Thyroid gland (tissue), 4 donors: ENCODE measurements at regions not wholly inside any gene's neighbourhood (a gene's known extent, or its start where the extent isn't known, plus 50 kb on each side); places are given as distances from the start of the nearest gene placed in this dataset.

ENCODE experiments used
- DNase-seq, 2 donors: peaks; one replicate each; pipeline ENCODE4 v3.0.0-alpha.2; 2019
- H3K27ac ChIP-seq, 3 donors: fragments of 200-600 bp; sonication (generic); 1 replicate in 2 of 3; 2 replicates in 1 of 3; pipeline ENCODE4 v1.5.1; 2016 to 2019; ENCODE audit warnings: mild to moderate bottlenecking in 1 of 3, moderate library complexity in 1 of 3
- H3K27me3 ChIP-seq: fragments of 200-600 bp; sonication (generic); one replicate; pipeline ENCODE4 v1.5.1; 2019
- H3K36me3 ChIP-seq, 2 donors: fragments of 200-600 bp; sonication (generic); one replicate each; pipeline ENCODE4 v1.5.1; 2016 to 2019
- H3K4me1 ChIP-seq, 2 donors: fragments of 200-600 bp; sonication (generic); one replicate each; pipeline ENCODE4 v1.5.1; 2017 to 2019
- H3K4me3 ChIP-seq, 3 donors: fragments of 200-600 bp; sonication (generic); replicated peaks in 1 of 3; 1 replicate in 2 of 3; 2 replicates in 1 of 3; pipeline ENCODE4 v1.5.1; 2016; ENCODE audit warnings: mild to moderate bottlenecking in 1 of 3
- H3K9me3 ChIP-seq: fragments of 200-600 bp; sonication (generic); one replicate; pipeline ENCODE4 v1.5.1; 2017
- POLR2A ChIP-seq, 2 donors: fragments of 450-650 bp; IDR thresholded peaks; one replicate each; pipeline ENCODE4 v1.6.1; 2017; ENCODE audit warnings: antibody characterized with exemption in 2 of 2, mild to moderate bottlenecking in 2 of 2, moderate library complexity in 1 of 2
- WGBS, 2 donors: methylation state at CpG; one replicate each; pipeline ENCODE4 v1.1.5; 2017; 5-methylcytosine and 5-hydroxymethylcytosine counted together
- intact Hi-C: fragments of 100-400 bp; cut with DNase I; formaldehyde crosslinking; loops from one replicate; pipeline ENCODE4 v1.15.1; 2023
- TF ChIP-seq, protein P1 (sequence below), 6 experiments: fragments of 200-600 bp in 3 of 6; fragments of 450-650 bp in 3 of 6; sonication (generic) in 3 of 6; IDR thresholded peaks; one replicate each; pipeline ENCODE4 v1.5.1; 2016 to 2019; ENCODE audit warnings: antibody characterized with exemption in 6 of 6, mild to moderate bottlenecking in 2 of 6, inconsistent platforms in 1 of 6, moderate library complexity in 1 of 6

DNA sequence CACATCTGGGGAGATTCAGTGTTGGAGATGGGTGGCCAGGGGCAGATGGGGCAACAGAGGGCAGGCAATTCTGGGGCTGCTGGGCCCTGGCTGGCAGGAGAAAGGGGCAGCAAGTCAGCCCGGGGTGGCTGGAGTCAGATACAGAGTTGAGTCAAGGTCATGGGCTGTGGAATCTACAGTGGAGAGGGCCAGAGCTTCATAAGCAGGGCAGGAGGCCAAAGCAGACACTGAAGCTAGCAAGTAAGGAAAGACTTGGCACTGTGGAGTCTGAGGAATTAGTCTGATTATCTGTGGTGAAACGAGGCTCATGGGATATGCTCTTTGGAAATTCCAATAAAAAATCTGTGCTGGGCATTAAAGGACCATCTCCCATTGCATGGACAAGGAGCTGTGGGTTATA lies 95.5 kb downstream of the TMX1 start:
- Histone ChIP-seq H3K27ac (no peak overlapping the region), H3K4me3 (no peak overlapping the region), H3K36me3 (no peaks in the 10 kb centered on the region), H3K4me1 (no peaks in the 10 kb centered on the region), H3K27me3 (no peaks in the 10 kb centered on the region), H3K9me3 (no peaks in the 10 kb centered on the region)
- DNase-seq = peak in 1 of 2 donors; percentile 13
- intact Hi-C loops = no loop called here
- 56 to 58% methylated on average over 2 of the region's 2 CpGs for WGBS, 2 donors
- TF ChIP-seq, protein P1, sequence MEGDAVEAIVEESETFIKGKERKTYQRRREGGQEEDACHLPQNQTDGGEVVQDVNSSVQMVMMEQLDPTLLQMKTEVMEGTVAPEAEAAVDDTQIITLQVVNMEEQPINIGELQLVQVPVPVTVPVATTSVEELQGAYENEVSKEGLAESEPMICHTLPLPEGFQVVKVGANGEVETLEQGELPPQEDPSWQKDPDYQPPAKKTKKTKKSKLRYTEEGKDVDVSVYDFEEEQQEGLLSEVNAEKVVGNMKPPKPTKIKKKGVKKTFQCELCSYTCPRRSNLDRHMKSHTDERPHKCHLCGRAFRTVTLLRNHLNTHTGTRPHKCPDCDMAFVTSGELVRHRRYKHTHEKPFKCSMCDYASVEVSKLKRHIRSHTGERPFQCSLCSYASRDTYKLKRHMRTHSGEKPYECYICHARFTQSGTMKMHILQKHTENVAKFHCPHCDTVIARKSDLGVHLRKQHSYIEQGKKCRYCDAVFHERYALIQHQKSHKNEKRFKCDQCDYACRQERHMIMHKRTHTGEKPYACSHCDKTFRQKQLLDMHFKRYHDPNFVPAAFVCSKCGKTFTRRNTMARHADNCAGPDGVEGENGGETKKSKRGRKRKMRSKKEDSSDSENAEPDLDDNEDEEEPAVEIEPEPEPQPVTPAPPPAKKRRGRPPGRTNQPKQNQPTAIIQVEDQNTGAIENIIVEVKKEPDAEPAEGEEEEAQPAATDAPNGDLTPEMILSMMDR (IDR thresholded peaks at IDR 0.05) = no peak
- TF ChIP-seq POLR2A (IDR thresholded peaks at IDR 0.05) = no peak

DNA sequence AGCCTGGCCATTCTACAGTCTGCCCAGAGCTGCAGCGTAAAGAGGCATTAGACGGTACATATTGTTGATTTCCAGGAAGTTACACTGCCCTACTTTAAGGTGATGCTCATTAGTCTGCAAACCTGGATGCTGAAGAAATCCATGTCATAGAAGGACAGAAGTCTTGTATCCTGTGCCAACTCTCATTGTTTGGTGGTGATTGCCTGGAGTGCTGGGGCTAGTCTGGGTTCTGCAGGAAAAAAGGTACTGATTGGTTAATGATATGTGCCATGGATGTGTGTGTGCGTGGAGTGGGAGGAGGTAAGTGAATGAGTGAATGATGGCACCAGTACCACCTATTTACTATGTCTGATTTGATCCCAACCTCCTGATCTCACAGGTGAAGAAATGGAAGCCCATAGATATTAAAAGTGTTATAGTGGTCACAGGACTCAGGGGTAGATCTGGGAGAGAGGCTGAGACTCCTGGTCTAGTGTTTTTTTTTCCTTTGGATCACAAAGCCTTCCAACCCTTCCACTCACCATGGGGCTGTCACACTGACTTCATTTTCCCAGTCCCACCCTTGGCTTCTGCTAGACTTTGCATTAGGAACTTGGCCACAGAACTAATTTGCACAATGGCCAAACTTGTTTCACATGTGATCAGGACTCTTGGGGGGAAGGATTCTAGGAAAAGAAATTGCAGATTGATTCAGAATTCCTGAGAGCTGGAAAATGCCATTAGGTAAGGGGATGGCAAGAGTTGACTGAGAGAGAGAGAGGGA lies 96.1 kb downstream of the TMX1 start:
- H3K4me1 ChIP-seq = no peaks in the 10 kb centered on the region
- no peaks in the 10 kb centered on the region for H3K36me3 ChIP-seq
- H3K27ac ChIP-seq = no peak overlapping the region
- no peaks in the 10 kb centered on the region for H3K27me3 ChIP-seq
- TF ChIP-seq, protein P1 (IDR thresholded peaks at IDR 0.05) = no peak
- no peak for TF ChIP-seq POLR2A (IDR thresholded peaks at IDR 0.05)
- no peak for DNase-seq
- H3K4me3 ChIP-seq = no peak overlapping the region
- intact Hi-C loops = no loop called here
- 83 to 97% methylated on average over 3 of the region's 3 CpGs for WGBS, 2 donors
- H3K9me3 ChIP-seq = no peaks in the 10 kb centered on the region

DNA sequence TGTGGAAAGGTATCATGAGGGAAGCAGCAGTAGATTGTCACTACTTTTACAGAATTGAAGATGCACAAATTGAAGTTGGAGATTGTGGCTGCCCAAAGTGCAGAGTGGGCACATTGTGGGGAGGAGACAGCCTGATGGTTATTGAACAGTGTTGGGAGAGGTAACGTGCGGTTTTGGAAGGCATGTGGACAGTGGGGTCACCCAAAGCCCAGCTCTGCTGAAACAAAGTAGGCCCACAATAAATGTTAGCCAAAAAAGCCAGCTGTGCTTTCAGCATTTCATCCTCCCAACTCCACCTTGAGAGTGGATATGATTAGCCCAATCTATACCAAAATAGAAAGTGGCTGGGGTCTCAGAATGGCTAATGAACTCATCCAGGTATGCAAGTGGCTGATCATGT lies 96.7 kb downstream of the TMX1 start:
- intact Hi-C loops = no loop called here
- no peak overlapping the region for H3K27ac ChIP-seq

DNA sequence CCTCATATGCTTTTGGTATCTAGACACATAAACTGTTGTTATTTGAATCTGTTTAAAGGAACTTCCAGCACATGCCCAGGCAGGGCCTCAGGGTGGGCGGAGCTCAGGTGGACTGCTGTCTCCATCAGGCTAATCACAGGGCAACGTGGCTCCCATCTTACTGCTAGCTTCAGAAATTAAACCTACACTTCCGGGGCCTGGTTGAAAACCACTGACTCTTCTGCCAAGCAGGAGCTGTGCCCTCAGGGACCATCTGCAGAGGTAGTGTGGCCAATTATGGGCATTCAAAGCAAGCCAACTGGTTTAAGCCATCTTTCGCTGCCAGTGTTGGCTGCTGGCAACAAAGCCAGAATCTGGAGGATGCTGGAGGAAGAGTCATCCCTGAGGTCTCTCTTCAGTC lies 97.5 kb downstream of the TMX1 start:
- no peaks in the 10 kb centered on the region for H3K9me3 ChIP-seq
- no peak for TF ChIP-seq POLR2A (IDR thresholded peaks at IDR 0.05)
- TF ChIP-seq, protein P1 (IDR thresholded peaks at IDR 0.05) = no peak
- intact Hi-C loops = no loop called here
- H3K36me3 ChIP-seq = no peaks in the 10 kb centered on the region
- H3K27ac ChIP-seq = no peak overlapping the region
- no peak overlapping the region for H3K4me3 ChIP-seq
- WGBS, 2 donors = 74 to 76% methylated on average over 4 of the region's 4 CpGs
- H3K4me1 ChIP-seq = no peaks in the 10 kb centered on the region
- no peak for DNase-seq
- H3K27me3 ChIP-seq = no peaks in the 10 kb centered on the region

More for the DNA sequence above, 96.7 kb downstream of the TMX1 start:
- Histone ChIP-seq H3K4me1 (no peaks in the 10 kb centered on the region), H3K4me3 (no peak overlapping the region), H3K9me3 (no peaks in the 10 kb centered on the region), H3K36me3 (no peaks in the 10 kb centered on the region), H3K27me3 (no peaks in the 10 kb centered on the region)
- 69 to 96% methylated on average over 2 of the region's 2 CpGs for WGBS, 2 donors
- TF ChIP-seq, protein P1 (IDR thresholded peaks at IDR 0.05) = no peak
- no peak for TF ChIP-seq POLR2A (IDR thresholded peaks at IDR 0.05)
- no peak for DNase-seq

DNA sequence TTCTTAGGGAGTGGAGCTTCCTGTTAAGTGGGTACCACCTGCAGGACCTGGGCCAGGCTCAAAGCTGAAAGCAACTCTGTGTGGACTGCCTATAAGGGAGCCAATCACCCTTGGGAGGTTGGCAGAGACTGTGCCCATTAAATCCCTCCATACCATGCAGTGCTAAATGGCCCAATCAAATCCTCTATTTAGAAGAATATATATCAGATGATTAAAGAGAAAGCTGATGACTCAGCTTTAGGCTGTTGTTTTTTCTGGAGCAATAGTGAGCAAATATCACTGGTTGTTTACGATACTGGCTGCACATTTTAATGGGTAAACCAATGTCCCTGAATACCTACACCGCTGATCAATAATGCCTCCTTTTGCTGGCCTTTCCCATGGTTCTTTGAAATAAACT lies 101.3 kb downstream of the TMX1 start:
- Histone ChIP-seq H3K4me3 (no peak overlapping the region), H3K27ac (no peak overlapping the region), H3K4me1 (no peaks in the 10 kb centered on the region), H3K36me3 (no peaks in the 10 kb centered on the region), H3K27me3 (no peaks in the 10 kb centered on the region), H3K9me3 (no peaks in the 10 kb centered on the region)
- intact Hi-C loops = no loop called here
- 93 to 100% methylated on average over 2 of the region's 2 CpGs for WGBS, 2 donors
- TF ChIP-seq POLR2A (IDR thresholded peaks at IDR 0.05) = no peak
- TF ChIP-seq, protein P1 (IDR thresholded peaks at IDR 0.05) = no peak
- DNase-seq = no peak
